ENCODE measurements at regions not wholly inside any gene's neighbourhood (a gene's known extent, or its start where the extent isn't known, plus 50 kb on each side); places are given as distances from the start of the nearest gene placed in this dataset.

GRCh38 chr1:108320849-108321248 lies 77.0 kb upstream of the NBPF4 start:
- TF ChIP-seq CTCF (IDR thresholded peaks at IDR 0.05; ENCODE audit: insufficient read depth, low read depth, low read length) (no peak), EZH2 (IDR thresholded peaks at IDR 0.05; ENCODE audit: insufficient read depth, low read length) (no peak)

Measured in astrocyte (in vitro differentiated cells and primary cell).